IPS-20b (cell line): ENCODE measurements at regions not wholly inside any gene's neighbourhood (a gene's known extent, or its start where the extent isn't known, plus 50 kb on each side); places are given as distances from the start of the nearest gene placed in this dataset.

Experiments
- H3K27ac ChIP-seq: one replicate; pipeline ENCODE4 v1.5.1; 2013; ENCODE audit warnings: low read length
- H3K27me3 ChIP-seq: 2 replicates; pipeline ENCODE4 v1.6.1; 2013; ENCODE audit warnings: mild to moderate bottlenecking, low read length, inconsistent platforms; ENCODE audit not compliant: insufficient read depth
- H3K36me3 ChIP-seq: 2 replicates; pipeline ENCODE4 v1.6.1; 2013; ENCODE audit warnings: low read depth, mild to moderate bottlenecking, inconsistent platforms, low read length, moderate library complexity; ENCODE audit not compliant: insufficient read depth
- H3K4me1 ChIP-seq: 2 replicates; pipeline ENCODE4 v1.6.1; 2013; ENCODE audit warnings: mild to moderate bottlenecking, control low read depth, inconsistent platforms, low read length, moderate library complexity; ENCODE audit not compliant: insufficient read depth
- H3K4me3 ChIP-seq: 2 replicates; pipeline ENCODE4 v1.5.1; 2013; ENCODE audit warnings: mild to moderate bottlenecking, low read length, inconsistent platforms
- H3K9ac ChIP-seq: 2 replicates; pipeline ENCODE4 v1.6.1; 2013; ENCODE audit warnings: low read depth, mild to moderate bottlenecking, inconsistent platforms, low read length, moderate library complexity
- H3K9me3 ChIP-seq: 2 replicates; pipeline ENCODE4 v1.6.1; 2013; ENCODE audit warnings: mild to moderate bottlenecking, low read depth, low read length, inconsistent platforms; ENCODE audit not compliant: insufficient read depth

DNA sequence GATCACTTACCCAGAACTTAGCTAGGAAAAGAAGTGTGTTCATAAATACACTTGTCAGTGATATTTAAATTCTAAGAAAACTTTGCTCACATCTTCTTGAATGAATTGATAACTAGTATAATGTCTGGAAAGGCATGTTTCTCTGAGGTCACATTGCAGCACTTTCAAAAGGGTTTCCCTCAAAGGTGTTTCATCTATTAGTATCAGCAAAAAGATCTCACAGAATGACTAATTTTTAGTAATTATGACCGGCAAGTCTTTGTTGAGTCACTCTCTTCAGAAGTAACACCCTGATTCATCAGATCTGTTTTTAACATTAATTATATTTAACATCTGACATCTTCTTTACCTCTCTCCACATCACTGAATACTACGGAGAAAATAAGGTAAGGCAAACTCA is 222.3 kb downstream of the IKZF2 start:
- Histone ChIP-seq H3K4me3 (no peak overlapping the region), H3K4me1 (no peaks in the 10 kb centered on the region), H3K9me3 (no peaks in the 10 kb centered on the region; the same call in 1 of the 2 replicates), H3K9ac (no peak overlapping the region), H3K27me3 (no peaks in the 10 kb centered on the region), H3K27ac (no peak overlapping the region), H3K36me3 (no peaks in the 10 kb centered on the region)

DNA sequence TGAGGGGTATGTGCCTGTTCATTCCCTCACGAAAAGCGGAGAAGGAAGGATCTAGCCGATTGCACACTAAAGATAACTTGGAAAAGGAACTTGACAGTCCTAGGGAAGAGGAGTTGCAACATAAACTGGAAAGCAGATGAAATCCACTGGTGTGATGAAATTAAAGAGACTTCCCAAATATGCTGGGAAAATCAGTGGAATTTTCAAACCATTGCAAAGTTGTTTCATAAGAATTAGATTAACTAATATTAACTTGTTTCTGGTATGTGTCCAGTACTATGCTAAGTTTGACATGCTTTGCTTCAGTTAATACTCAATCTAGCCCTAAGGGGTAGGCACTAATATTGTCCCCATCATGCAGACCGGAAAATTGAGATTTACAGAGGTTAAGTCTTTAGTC is 222.7 kb downstream of the IKZF2 start:
- H3K27me3 ChIP-seq, result no peaks in the 10 kb centered on the region
- H3K9me3 ChIP-seq, result no peaks in the 10 kb centered on the region; the same call in 1 of the 2 replicates
- no peak overlapping the region for H3K27ac ChIP-seq
- H3K4me3 ChIP-seq, result no peak overlapping the region
- no peak overlapping the region for H3K9ac ChIP-seq
- no peaks in the 10 kb centered on the region for H3K36me3 ChIP-seq
- H3K4me1 ChIP-seq, result no peaks in the 10 kb centered on the region

DNA sequence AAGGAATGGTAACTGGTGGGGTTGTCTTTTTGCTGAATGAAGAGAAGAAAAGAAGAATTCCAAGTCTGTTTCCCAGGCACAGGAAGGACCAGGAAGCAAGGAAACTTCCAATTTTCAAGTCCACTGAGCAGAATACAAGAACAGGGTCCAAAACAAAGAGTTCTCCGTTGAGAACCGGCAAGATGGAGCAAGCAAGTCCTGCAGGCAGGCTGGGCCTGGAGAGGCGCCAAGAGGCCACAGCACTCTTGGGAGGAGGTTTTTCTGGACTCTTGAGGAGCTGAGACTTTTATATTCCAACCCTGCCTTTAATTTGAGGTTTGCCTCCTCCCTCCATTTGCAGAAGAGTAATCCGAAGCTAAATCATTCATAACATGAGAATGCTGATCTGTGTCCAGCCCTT is 224.5 kb downstream of the IKZF2 start:
- H3K9me3 ChIP-seq, result no peaks in the 10 kb centered on the region; the same call in 1 of the 2 replicates
- no peak overlapping the region for H3K27ac ChIP-seq
- H3K27me3 ChIP-seq, result no peaks in the 10 kb centered on the region
- no peak overlapping the region for H3K9ac ChIP-seq
- H3K4me3 ChIP-seq, result no peak overlapping the region
- no peaks in the 10 kb centered on the region for H3K36me3 ChIP-seq
- H3K4me1 ChIP-seq, result peaks cover 3% of the 10 kb centered on the region; the same call in 1 of the 2 replicates

DNA sequence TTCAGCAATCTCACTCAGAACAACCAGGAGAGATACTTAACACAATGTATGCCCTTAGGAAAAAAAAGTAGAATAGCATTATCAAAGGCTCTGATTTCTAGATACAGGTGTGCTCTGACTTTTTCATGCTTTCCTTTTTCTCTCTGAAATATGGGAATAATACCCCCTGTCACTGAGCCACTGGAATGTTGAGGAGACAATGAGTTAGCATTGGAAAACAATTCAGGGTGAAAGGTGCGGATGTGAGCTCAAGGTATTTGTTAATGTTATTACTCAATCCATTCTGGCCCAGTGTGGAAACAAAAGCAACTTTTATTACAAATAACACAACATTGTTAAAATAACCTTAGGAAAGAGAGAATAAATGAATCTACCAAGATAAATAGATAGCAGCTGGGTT is 228.0 kb downstream of the IKZF2 start:
- Histone ChIP-seq H3K9ac (no peak overlapping the region), H3K4me3 (no peak overlapping the region)

DNA sequence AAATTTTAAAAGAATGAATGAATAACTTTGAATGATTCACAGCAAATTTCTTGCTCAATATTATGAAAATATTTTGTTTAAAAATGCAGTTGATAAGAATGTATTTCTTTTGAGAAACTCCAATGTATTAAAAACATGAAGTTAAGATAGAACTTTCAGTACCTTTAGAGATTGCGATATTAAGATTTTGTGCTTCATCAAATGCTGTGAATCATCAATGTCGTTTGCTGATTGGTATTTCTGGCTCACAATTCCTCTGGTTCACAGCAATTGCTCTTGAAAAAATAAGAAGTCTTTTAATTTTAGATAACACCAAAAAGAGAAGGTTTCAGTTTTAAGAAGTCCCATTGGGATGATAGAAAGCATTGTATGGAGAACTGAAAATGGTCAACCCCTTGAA is 228.7 kb downstream of the IKZF2 start:
- Histone ChIP-seq H3K4me3 (no peak overlapping the region), H3K27ac (no peak overlapping the region), H3K4me1 (peaks cover 15% of the 10 kb centered on the region; the same call in 1 of the 2 replicates), H3K27me3 (no peaks in the 10 kb centered on the region), H3K9me3 (no peaks in the 10 kb centered on the region; the same call in 1 of the 2 replicates), H3K36me3 (no peaks in the 10 kb centered on the region), H3K9ac (no peak overlapping the region)

More for the DNA sequence above, 228.0 kb downstream of the IKZF2 start:
- Histone ChIP-seq H3K9me3 (no peaks in the 10 kb centered on the region; the same call in 1 of the 2 replicates), H3K27ac (no peak overlapping the region), H3K36me3 (no peaks in the 10 kb centered on the region), H3K4me1 (peaks cover 9% of the 10 kb centered on the region; the same call in 1 of the 2 replicates), H3K27me3 (no peaks in the 10 kb centered on the region)

DNA sequence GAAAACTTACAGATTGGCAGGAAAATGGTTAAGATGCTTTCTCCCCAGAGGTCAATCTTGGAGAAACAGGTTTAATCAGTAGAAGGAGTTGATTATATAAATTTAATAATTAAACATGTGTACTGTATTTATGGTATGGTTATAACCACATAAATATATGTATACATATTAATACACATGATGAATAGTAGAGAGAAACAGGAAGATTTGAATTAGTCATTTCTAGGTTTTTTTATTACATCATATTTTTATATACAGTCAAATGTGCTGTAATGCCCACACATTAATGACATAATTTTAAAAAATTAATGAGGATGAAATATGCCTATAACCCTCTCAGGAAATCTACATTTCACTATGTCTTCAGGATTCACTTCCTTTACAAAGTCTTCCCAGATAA is 229.7 kb downstream of the IKZF2 start:
- no peak overlapping the region for H3K4me3 ChIP-seq
- H3K27ac ChIP-seq, result no peak overlapping the region
- no peaks in the 10 kb centered on the region; the same call in 1 of the 2 replicates for H3K9me3 ChIP-seq
- H3K4me1 ChIP-seq, result peaks cover 19% of the 10 kb centered on the region; the same call in 1 of the 2 replicates
- no peak overlapping the region for H3K9ac ChIP-seq
- no peaks in the 10 kb centered on the region for H3K27me3 ChIP-seq
- no peaks in the 10 kb centered on the region for H3K36me3 ChIP-seq

DNA sequence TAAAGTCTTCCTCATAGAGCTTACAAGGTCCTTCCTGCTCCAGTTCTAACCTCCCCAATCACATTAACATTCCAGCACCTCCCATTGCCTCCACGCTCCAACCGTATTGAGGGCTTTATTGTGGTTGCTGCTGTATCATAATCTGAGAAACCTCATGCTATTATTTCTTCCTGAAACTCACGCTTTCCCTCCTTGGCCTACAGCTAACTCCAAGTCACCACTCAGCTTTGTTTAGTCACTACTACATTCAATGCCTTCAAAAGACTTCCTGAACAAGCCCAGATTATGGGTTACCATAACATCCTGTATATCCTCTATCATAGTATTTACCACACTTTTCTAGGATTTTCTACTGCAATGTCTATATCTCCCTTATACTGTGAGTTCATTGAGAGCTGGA is 230.4 kb downstream of the IKZF2 start:
- Histone ChIP-seq H3K27me3 (no peaks in the 10 kb centered on the region), H3K4me3 (no peak overlapping the region), H3K36me3 (no peaks in the 10 kb centered on the region), H3K4me1 (peaks cover 21% of the 10 kb centered on the region; the same call in 1 of the 2 replicates), H3K9me3 (no peaks in the 10 kb centered on the region; the same call in 1 of the 2 replicates), H3K27ac (no peak overlapping the region), H3K9ac (no peak overlapping the region)

DNA sequence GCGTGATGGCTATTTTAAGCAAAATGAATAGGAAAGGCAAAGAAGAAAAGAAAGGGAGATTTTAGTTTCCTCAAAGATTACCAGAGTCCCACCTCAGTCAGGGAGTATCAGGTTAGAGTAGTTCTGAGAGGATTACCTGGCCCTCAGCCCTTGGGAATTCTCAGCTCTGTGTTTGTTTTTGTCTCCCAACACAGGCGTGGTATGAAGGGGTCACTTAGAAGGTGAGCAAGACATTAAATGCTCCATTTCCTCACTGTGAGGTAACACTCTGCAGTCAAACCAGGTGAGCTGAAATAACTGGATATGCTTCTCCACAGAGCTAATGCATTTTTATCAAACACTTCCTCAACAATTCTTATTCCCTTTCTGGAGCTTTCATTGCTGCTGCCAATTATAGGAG is 232.2 kb downstream of the IKZF2 start:
- Histone ChIP-seq H3K9me3 (no peaks in the 10 kb centered on the region), H3K9ac (no peak overlapping the region), H3K36me3 (no peaks in the 10 kb centered on the region), H3K27me3 (no peaks in the 10 kb centered on the region), H3K27ac (no peak overlapping the region), H3K4me1 (peaks cover 21% of the 10 kb centered on the region; the same call in 1 of the 2 replicates), H3K4me3 (no peak overlapping the region)

DNA sequence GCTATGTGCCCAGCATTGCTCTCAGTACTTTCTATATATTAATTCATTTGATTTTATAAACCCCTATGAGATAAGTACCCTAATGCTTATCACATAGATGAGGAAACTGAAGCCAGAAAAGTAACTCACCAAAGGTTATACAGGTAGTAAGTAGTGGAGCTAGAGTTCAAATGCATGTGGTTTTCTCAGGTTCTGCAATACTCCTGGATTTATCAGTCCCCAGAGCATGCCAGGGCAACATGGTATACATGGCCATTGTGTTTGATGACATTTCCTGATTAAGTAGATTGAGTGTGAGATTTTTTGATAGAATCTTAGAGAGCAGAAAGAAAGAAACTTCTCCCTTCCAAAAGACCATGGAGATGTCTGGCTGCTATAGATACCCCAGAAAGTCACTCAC is 233.1 kb downstream of the IKZF2 start:
- peaks cover 21% of the 10 kb centered on the region; the same call in 1 of the 2 replicates for H3K4me1 ChIP-seq
- H3K27me3 ChIP-seq, result no peaks in the 10 kb centered on the region
- H3K9me3 ChIP-seq, result no peaks in the 10 kb centered on the region
- no peaks in the 10 kb centered on the region for H3K36me3 ChIP-seq
- H3K4me3 ChIP-seq, result no peak overlapping the region
- no peak overlapping the region for H3K9ac ChIP-seq
- H3K27ac ChIP-seq, result no peak overlapping the region

DNA sequence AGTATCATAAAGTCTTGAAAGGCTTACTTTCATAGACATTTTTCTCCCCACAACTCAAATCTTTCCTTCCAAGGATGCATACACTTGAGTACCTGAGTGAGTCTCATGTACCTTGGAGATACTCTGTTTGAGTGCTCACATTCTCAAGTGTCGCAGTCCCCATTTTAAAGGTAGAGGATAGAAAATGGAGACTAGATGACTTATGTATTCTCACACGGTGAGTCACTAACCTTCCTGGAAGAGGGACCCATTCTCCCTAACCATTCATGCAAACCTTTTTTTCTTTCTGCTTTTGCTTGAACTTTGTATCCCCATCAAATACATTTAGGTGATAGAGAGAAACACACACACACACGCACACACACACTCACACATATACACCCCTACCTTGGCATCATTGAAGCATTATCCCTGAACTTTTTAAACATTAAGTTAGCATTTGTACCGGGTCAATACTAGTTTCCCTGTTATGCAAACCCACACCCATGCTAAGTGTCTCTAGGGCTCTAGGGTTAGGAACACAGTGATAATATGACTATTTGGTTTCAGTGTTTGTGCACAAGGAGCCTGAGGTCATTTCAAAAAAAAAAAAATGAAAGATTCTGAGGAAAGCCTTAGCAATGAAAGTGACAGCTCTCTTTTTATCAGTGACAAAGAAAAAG is 236.2 kb downstream of the IKZF2 start:
- H3K27me3 ChIP-seq, result no peaks in the 10 kb centered on the region
- H3K36me3 ChIP-seq, result no peaks in the 10 kb centered on the region
- H3K4me1 ChIP-seq, result peaks cover 18% of the 10 kb centered on the region; the same call in 1 of the 2 replicates
- no peak overlapping the region for H3K27ac ChIP-seq
- H3K9ac ChIP-seq, result no peak overlapping the region
- H3K4me3 ChIP-seq, result no peak overlapping the region
- H3K9me3 ChIP-seq, result no peaks in the 10 kb centered on the region

DNA sequence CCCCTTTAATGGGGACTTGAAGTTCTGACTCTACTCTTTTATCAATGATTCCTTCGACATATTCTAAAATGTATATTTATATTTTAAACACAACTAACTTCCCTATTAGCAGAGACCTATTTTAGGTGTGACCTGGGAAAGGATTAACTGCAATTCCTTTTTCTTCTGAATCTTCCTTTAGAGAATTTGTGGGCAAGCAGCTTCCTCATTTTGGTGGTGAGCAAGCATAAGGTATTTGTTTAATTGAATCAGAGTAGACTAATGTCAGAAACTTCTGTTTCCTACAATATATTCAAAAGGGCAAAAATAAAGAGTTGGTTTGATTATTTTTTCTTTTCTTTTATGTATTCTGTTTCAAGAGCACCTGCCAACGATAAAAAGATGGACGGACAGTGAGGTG is 237.0 kb downstream of the IKZF2 start:
- no peaks in the 10 kb centered on the region for H3K36me3 ChIP-seq
- H3K27me3 ChIP-seq, result no peaks in the 10 kb centered on the region
- H3K9ac ChIP-seq, result no peak overlapping the region
- H3K4me1 ChIP-seq, result peaks cover 18% of the 10 kb centered on the region; the same call in 1 of the 2 replicates
- H3K4me3 ChIP-seq, result no peak overlapping the region
- H3K27ac ChIP-seq, result no peak overlapping the region
- H3K9me3 ChIP-seq, result no peaks in the 10 kb centered on the region

DNA sequence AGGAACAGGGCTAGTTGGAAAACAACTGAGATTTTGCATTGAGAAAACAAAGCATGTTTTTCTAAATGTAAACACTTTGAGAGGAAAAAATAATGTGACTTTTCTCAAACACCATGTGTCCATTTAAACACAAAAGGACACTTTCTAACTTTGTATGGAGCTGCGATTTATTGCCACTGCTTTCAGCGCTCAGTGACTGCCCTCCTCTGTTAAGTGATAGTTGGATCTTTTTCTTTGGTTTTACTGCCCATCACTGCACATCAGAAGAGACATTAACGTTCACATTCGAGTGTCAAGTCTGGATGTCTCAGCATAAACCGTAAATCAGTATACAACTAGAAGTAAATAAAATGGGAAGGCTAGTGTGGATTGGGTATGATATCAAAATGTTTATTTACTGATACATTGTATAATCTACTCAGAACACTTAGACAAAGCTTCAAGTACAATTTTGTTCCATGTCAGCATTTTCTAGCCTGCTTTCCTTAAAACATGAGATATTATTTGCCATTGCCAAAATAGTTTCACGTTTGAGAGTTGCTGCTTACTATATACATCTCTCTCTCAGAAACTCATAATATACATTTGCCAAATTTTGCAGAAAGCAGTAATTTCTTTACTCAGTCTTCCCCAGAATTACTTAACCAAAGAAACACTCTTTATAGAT is 237.6 kb downstream of the IKZF2 start:
- H3K4me1 ChIP-seq, result peaks cover 14% of the 10 kb centered on the region; the same call in 1 of the 2 replicates
- H3K36me3 ChIP-seq, result no peaks in the 10 kb centered on the region
- no peak overlapping the region for H3K4me3 ChIP-seq
- no peak overlapping the region for H3K27ac ChIP-seq
- no peaks in the 10 kb centered on the region for H3K9me3 ChIP-seq
- no peak overlapping the region for H3K9ac ChIP-seq
- H3K27me3 ChIP-seq, result no peaks in the 10 kb centered on the region
